Skeletal muscle cell (primary cell): ENCODE measurements at regions not wholly inside any gene's neighbourhood (a gene's known extent, or its start where the extent isn't known, plus 50 kb on each side); places are given as distances from the start of the nearest gene placed in this dataset.
"Not testable (repeated sequence)": the region's sequence is repeated elsewhere in the genome, so short reads cannot be mapped to it uniquely, and the experiment has no call there.

Experiments
- DNase-seq: peaks from one replicate; pipeline ENCODE4 v3.0.0-alpha.2; 2010; ENCODE audit warnings: low read depth
- H3K4me3 ChIP-seq: 2 replicates; pipeline ENCODE4 v1.5.1; 2011; ENCODE audit warnings: low read depth, mild to moderate bottlenecking, control low read depth, low read length, moderate library complexity

DNA sequence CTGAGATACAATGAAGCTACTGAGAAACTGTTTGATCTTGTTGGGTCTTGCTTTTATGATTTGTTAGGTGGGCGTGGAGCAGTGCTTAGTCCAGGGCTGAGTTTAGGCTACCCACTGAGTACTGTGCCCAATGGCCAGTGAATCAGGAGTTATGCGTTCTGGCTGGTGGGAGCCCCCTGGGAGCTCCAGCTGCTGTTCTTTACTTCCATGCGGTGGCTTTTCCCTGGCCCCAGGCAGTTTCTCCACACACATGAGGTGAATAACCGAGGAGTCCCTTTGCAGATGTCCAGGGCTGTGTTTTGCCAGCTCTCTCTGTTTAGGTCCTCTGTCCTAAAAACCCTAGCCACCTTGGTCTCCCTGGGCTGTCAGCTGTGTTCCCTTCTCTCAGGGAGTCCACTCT is 106.5 kb downstream of the KLF13 start:
- no peak for DNase-seq
- no peak overlapping the region for H3K4me3 ChIP-seq

DNA sequence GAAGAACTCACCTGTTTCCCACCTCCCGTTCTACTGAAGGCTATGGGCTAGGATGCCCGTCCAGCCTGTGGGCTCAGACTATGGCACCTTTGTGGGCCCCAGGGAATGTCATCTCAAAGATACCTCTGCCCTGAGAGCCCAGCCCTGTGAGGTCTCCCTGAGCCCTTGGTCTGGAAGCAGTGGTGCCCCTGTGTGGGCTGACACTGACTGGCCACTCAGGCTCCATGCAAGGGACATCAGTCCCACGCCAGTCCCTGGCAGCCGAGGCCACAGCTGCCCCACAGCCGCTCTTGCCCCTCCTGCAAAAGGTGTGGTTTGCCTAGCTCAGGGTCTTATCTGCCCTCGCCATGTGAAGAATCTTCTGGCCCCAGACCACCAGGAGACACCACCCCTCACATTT is 106.9 kb downstream of the KLF13 start:
- DNase-seq: no peak
- no peak overlapping the region for H3K4me3 ChIP-seq

DNA sequence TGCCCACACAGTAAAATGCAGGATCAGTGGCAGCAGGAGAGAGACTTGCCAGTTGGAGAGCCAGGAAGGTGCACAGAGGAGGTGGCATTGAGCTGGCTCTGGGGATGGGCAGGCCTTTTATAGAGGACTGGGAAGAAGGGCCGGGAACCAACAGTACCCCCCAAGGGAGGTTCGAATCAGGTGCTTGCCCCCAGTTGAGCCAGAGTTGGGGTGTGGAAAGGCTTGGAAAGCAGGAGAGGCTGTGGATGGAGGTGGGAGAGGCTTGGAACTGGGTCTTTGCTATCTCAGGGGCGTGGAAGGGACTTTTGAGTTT is 107.6 kb downstream of the KLF13 start:
- no peak overlapping the region for H3K4me3 ChIP-seq
- no peak for DNase-seq

GRCh38 chr15:31434588-31435260 is 108.1 kb downstream of the KLF13 start:
- peak; percentile 65 for DNase-seq
- H3K4me3 ChIP-seq: no peak overlapping the region

DNA sequence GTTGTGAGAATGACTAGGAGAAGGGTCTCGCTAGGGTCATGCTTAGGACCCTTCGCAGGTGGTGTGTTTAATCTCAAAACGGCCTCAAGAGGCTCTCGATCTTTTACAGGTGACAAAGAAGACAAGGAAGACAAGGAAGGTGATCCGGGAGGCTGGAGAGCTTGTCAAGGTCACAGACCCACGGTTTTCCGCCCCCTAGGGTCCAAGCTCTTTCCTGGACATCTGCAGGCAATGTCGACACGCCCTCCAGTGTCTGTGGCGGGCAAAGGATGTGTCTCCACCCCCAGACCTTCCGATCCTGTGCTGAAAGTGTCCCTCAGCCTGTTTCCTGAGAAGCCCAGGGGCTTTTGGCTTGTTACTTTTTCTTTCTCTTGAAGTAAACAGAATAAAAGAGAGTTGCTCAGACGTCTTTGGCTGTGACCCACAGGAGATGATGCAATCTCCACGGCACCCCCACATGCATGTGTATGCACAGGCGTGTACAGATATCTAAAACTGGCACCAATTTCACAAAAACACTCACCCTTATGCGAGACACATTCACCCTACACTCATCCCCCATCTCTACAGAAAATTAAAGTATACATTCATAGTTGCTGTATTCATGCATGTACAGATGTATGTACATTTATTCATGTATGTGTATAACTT is 108.8 kb downstream of the KLF13 start:
- H3K4me3 ChIP-seq: no peak overlapping the region
- DNase-seq: peak; percentile 62

GRCh38 chr15:31435912-31436628 is 109.4 kb downstream of the KLF13 start:
- no peak for DNase-seq
- no peak overlapping the region for H3K4me3 ChIP-seq

DNA sequence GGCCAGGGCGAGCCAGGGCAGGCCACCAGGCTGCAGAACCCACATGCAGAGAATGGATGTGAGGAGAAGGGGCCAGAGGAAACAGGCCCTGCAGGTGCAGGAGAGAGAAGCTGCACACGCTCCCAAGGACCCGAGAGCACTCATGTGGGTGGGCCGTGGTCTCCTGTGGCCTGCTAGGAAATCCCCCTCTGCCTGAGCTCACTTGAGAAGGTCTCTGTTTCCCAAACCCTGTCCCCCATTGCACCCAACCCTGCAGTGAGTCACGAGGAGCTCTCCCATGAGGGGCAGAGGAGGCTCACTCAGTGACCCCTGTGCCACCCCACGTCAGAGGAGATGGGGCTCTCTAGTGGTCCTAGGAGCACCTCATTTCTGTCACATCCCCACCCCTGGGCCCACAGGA is 111.1 kb downstream of the KLF13 start:
- DNase-seq: no peak
- H3K4me3 ChIP-seq: no peak overlapping the region

DNA sequence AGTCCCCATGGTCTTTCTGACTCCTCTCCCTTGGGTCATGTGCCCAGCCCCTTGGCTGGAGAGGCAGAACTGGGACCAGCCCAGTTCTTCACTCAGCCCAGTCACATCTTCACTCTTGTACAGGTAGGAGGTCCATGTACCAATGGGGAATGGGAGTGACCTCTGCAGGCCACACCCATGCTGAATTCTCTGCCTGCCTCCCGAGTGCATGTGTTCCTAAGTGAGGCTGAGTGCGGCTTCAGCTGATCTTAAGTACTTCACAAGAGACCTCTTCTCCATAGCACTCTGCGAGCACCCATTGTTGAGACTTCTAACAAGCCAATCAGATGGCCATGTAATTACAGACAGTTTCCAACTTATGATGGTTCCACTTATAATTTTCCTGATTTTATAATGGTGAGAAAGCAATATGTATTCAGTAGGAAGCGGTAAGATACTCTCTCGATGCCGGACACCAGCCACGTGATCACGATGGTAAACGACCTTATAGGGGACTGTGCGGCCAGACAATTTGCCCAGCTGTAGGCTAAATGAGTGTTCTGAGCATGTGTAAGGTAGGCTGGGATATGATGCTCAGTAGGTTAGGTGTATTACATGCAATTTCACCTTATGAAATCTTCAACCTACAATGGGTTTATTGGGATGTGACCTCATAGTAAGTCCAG is 112.1 kb downstream of the KLF13 start:
- no peak overlapping the region for H3K4me3 ChIP-seq
- no peak for DNase-seq

DNA sequence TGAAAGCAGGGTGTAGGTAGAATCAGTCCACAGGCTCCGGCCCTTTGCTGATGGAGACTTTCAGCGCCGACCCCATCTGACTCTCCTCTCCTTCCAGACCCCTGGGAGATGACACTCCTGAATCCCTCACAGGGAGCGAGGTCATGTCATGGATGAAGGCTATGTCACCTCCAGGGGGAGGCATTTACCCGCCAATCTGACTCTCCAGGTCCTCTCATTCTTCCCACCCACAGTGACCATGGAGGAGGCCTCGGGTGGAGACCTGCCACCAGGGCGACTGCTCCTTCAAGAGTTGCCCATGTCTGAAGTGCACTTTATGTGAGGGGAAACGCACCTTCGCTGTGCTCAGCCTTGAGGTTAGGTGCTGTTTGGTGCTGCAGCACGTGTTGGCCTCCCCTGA is 112.7 kb downstream of the KLF13 start:
- H3K4me3 ChIP-seq: no peak overlapping the region
- no peak for DNase-seq

- H3K4me3 ChIP-seq: peak overlapping the region; percentile 44
- not testable (repeated sequence) for DNase-seq
These were observed 113.6 kb downstream of the KLF13 start for GRCh38 chr15:31440216-31440615.

- no peak for DNase-seq
- peak overlapping the region; percentile 44 for H3K4me3 ChIP-seq
These were observed 114.2 kb downstream of the KLF13 start for GRCh38 chr15:31440754-31441311.

DNA sequence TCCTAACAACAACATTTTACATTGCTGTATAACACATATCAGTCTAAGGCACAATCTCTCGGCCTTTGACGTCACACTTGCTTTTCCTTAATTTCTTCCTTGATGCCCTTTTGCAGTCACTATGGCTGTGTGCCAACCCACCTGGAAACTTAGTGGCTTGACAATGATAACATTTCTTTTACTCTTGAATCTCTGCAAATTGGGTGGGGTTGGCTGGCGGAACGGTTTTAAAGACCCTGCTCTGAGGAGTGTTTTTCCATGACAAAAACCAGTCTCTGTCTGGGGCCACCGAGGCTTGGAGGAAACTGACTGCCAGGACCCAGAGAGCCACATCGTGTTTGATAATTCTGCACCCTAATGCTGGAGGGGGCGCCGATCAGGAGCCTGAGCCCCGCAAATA is 115.6 kb downstream of the KLF13 start:
- H3K4me3 ChIP-seq: no peak overlapping the region
- DNase-seq: no peak

GRCh38 chr15:31442699-31443111 is 116.1 kb downstream of the KLF13 start:
- DNase-seq: peak; percentile 77

DNA sequence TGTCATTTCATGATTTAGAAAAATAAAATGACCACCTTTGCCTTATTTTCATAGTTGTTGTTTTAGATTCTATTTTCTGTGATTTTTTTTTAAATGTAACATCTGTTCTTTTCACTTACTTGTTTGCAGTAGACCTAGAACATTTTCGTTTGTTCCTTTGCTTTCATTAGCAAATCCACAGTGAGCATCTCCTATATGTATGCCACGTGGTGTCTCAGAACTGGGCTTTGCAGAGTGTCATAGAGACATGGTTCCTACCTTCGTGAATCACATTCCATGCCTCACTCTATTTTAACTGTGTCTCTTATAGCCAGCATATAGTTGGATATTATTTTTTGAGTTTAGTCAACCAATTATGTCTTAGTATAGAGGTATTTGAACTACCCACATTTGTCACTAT is 118.2 kb downstream of the KLF13 start:
- no peak overlapping the region for H3K4me3 ChIP-seq
- no peak for DNase-seq

More at GRCh38 chr15:31442699-31443111, 116.1 kb downstream of the KLF13 start:
- H3K4me3 ChIP-seq: no peak overlapping the region

GRCh38 chr15:31446546-31446945 is 119.9 kb downstream of the KLF13 start:
- DNase-seq: no peak
- no peak overlapping the region for H3K4me3 ChIP-seq

DNA sequence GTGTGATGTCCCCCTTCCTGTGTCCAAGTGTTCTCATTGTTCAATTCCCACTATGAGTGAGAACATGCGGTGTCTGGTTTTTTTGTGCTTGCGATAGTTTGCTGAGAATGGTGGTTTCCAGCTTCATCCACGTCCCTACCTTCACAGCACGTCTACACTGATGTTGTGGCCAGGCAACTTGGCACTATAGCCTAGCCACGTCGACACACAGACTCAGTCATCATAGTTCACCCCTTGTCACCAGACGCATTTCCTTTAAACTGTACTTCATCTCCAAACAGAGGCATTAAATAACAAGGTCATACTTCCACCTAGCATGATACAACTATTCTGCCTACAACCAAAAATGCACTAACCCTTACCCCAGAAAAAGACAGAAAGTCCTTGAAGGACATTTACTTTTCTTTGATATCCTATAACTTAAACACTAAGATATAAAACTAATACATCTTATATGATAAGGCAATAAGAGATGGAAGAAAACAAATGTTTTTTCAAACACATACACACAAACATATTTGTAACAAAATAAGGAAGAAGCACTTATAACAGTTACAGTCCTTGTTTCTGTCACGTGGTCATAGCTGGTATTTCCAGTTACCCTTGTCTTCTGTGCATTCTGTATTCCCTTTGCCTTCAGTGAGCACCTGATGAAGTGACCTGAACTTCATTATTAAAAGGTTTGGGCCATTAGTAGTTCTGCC is 121.4 kb downstream of the KLF13 start:
- no peak for DNase-seq
- H3K4me3 ChIP-seq: no peak overlapping the region

DNA sequence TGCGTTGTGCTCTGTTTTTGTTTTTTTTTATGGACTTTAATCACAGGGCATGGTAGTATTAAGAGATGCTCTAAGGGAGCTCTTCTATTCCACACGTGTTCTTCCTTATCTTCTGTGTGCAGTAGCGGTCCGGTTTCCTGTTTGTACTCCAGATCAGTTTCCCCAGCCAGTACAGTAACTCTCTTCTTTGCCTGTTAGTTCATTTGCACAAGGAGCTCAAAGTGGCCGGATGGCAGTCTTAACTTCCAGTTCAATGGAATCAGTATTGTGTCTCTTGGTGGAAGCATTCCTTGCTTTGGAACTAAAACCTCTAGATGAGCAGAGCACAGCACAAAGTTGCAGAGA is 122.0 kb downstream of the KLF13 start:
- no peak for DNase-seq
- H3K4me3 ChIP-seq: no peak overlapping the region

GRCh38 chr15:31452595-31453557 is 126.2 kb downstream of the KLF13 start:
- H3K4me3 ChIP-seq: no peak overlapping the region
- no peak for DNase-seq
